A204.1 (cell line): ENCODE measurements at regions not wholly inside any gene's neighbourhood (a gene's known extent, or its start where the extent isn't known, plus 50 kb on each side); places are given as distances from the start of the nearest gene placed in this dataset.
A peak's percentile ranks its signal among the peaks of the same experiment; 100 is the strongest.
"Not testable (repeated sequence)": the region's sequence is repeated elsewhere in the genome, so short reads cannot be mapped to it uniquely, and the experiment has no call there.

Experiments
- FAIRE-seq: peaks from 2 replicates; lab custom pipeline; 2012; peaks lifted over from hg19 to GRCh38; lab: Jason Lieb, UNC

DNA sequence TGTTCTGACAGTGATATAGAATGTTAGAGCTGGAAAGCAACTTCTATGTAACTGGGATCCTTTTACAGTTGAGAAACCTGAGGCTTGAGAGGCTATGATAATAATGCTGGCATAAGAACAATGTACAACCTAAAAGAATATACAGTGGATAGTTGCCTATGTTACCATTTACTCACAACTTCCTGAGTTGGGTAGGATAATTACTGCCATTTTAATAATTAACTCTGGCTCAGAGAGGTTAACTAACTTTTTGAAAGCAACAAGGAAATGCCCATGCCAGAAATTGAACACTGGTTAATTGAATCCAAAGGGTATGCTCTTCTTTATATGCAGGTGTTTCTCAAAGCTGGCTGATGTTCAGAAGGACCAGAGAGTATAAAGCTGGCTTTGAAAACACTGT lies 530.7 kb upstream of the MAP3K7 start:
- no peak for FAIRE-seq

DNA sequence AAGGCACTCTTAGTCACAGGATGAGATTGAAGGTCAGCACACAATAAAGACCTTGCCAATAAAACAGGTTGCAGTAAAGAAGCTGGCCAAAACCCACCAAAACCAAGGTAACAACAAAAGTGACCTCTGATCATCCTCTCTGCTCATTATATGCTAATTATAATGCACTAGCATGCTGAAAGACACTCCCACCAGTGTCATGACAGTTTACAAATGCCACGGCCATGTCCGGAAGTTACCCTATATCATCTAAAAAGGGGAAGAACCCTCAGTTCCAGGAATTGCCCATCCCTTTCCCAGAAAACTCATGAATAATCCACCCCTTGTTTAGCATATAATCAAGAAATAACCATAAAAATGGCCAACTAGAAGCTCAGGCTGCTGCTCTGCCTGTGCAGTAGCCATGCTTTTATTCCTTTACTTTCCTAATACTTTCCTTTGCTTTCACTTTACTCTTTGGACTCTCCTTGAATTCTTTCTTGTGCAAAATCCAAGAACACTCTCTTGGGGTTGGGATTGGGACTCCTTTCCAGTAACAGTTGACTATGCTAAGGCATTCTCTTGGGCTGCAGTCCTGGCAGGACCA lies 527.3 kb upstream of the MAP3K7 start:
- FAIRE-seq: no peak

DNA sequence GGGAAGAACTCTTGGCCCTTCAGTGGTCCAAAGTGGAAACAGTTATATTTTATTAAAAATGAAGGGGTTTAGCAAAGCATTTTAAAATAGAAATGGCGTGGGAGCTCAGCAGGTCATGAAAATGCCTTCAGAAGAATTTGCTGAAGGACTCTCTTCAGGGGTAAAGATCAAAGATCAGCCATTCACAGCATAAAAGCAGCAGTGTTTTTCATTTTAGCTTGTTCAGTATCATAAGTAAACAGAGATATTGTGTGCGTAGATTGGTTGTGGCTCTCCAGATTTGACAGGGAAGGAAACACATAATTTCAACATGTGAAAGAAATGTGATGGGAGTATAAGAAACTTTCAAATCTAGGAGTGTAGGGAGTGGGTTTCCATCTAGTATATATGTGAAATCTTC lies 519.2 kb upstream of the MAP3K7 start:
- FAIRE-seq: no peak

DNA sequence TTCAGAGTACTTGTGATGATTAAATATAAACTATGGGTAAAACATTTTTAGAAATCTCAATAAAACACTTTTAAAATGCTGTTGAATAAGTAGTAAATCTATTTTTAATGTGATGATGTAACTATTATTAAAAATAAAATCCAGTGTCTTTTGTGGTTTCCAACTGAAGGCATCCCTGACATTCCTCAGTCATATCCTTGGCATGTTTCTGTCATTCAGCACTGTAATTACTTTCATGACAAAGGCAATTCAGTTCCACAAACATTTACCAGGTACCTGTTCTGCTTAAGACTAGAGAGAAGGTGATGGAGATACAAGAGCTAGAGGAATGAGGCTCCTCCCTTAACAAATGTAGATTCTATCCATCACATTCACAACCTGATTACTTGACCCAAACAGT lies 518.7 kb upstream of the MAP3K7 start:
- no peak for FAIRE-seq

DNA sequence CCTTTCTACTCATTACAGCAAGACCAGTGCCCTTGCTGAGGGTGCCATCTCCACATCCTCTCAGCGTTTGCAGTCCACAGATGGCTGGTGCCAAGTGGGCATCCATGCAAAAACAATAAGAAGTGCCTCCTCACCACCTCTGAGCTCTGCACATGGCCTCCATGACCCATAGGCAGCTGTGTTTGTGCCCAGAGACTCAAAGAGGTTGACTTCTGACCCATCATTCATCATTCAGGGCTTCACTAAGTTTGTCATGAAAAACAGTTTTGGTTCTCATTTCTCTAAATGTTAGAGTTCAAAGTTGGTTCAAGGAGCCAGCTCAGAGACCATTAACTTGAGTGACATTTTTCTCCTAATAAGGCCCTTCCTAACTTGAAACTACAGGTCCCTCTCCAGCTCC lies 512.6 kb upstream of the MAP3K7 start:
- no peak for FAIRE-seq

DNA sequence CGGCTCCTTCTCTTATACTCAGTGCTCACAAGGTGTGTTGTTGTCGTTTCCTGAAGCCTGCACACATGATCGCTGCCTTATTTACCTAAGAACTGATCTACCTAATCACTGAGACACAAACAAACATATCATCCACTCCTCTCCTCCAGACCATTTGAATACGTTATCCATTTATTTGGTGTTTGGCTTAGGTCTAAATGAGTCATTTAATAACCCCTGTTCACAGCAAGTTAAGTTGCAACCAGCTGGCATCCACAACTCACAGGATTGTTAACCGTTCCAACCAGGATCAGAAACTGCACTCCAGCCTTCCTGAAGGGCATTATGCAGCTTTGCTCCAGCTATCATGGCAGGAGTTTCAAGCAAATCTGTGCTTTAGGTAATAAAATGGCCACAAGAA lies 511.1 kb upstream of the MAP3K7 start:
- no peak for FAIRE-seq

DNA sequence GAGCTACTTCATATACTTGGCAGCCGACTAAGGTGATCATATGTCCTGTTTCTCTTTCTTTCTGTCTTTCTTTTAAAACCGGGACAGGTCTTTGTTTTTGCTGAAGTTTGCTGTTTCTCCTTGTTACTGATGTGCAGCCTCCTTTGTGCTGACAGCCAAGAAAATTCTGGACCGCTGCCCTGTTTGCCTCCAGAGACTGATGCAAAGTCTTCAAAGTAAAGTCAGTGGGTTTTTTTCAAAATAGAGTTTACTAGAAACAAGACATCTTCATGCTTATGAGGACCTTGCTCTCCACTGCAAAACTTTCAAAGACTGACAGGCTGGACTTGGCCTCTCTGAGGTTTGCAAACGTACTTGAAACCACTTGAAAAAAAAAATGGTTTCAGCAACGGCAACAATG lies 510.5 kb upstream of the MAP3K7 start:
- no peak for FAIRE-seq

DNA sequence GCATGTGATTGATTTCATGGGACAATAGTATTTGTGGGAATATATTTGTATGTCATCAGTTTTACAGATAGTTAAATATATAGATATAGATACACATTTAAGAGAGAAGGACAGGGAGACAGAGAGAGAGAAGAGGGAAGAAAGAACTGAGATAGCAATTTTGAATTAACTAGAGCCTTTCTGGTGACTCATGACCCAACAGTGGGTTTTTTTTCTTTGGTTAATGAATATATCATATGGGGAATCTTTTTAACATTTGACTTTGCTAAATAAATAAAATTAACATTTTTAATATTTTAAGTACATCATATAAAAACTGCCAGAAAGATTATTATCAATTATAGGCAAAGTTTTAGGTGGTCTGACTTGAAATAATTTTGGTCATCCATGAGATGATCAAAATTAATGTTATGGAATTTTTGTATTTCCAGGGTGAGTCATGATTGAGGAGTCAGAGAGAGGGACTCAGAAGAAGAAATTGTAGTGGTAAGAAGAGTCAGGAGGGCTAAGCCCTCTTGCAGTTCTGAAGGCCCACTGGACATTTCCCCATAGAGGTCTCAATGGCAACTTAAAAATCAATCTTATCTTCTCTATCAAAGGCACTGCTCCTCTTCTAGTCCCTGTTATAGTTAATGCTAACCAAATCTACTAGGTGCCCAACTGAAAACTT lies 508.1 kb upstream of the MAP3K7 start:
- FAIRE-seq: no peak

DNA sequence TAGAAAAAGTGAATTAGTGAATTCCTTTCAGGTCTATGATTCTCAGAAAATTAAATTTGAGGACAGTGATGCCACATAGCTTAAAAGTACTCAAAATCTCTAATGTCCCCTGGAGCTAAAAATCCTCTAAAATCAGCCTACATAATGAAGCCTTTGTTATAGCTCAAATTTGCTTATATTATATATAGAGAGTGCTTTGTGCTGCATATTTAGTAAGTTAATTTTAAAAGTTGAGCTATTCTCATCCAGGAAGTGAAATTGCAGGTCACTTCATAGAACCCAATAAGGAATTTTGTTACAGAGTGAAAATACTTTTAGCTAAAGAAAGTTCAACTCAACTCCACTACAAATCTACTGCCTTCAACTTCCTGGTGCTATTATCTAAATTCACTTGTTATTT lies 507.5 kb upstream of the MAP3K7 start:
- no peak for FAIRE-seq

DNA sequence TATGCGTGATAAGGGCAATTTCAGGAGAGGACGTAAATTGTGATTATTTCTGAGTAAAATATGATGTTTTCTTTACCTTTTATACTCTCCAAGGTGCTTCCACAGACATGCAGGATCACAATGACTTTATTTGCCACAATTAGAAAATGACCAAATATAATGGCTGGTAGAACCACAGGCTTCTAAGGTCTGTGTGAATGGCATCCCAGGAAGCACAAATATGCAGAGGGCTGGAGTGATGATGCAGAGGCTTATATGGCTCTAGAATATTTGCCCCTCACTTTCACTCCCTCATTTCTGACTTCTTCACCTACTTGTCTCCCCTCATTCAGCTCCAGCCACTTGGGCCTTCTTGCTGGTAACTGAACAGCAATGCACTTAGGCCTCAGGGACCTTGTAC lies 502.1 kb upstream of the MAP3K7 start:
- no peak for FAIRE-seq

DNA sequence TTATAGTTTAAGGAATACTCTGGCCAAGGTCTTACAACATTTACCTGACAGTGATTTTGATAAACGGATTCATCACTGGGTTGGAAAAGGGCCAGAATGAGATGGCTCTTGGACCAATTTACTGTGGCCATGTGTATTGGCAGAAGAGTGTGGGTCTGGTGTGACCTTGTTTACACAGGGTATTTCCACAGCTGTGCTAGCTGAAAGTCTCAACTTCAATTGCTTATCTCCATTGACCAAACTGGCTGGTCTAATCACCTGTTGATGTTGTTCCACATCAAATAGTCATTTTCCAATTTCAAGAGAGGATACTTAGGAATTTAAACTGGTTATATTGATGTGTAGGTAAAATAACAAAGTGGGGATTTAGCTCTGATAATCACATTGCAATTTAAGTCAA lies 501.6 kb upstream of the MAP3K7 start:
- no peak for FAIRE-seq

DNA sequence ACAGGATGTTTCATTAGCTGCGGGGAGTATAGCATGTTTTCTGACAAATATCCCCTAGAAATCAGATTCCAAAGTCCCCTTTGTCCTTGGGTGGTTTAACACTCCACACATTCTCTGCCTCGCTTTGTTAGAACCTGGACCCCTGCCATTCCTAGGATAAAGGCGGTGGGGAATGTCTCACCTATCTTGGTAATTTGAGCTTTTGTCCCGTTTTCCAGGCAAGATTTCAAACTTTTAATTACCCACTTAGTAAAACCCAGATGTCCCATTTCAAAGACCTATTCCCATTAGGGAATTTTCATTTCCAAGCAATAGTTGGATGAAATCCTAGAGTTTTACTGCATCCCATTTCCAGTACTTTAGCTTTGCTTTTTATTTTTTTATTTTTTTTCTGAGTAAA lies 501.0 kb upstream of the MAP3K7 start:
- FAIRE-seq: no peak

DNA sequence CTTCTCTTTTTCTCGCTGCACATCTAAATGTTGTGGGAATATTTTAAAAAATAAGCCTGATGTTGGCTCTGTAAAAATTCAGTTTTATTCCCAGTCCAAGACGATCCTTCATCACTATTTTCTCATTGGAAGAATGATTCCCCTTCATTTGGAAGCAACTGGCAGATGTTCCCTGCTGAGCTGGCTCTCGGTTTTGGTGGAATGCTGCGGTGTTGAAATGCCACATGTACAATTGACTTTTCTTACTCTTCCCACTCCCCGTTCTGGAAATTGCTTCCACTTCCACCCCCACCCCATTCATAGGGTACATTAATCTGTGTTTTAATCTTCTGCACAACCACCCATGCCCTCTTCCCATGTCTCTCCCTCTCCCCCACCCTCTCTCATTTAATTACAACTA lies 496.3 kb upstream of the MAP3K7 start:
- FAIRE-seq: no peak

DNA sequence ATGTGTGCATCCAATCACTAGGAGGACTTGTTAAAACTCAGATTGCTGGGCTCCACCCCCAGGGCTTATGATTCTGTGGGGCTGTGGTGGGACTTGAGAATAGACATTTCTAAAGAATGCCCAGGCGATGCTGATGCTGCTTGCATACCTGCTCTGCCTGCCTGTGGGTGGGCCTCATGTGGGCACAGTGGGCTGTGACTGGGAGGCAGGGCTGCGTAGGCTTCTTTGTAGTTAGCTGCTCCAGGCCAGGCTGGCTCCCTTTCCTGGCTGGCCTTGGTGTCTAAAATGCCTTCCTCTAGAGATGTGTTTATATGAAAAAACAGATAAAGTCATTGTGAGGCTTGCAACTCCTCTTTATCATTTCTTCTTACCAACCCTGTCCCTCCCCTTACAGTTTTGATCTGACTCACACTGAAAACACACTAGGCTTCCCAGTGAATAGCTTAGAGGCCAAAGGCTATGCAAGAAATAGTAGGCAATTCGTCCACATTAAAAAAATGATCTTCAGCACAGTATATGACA lies 495.5 kb upstream of the MAP3K7 start:
- FAIRE-seq: no peak

DNA sequence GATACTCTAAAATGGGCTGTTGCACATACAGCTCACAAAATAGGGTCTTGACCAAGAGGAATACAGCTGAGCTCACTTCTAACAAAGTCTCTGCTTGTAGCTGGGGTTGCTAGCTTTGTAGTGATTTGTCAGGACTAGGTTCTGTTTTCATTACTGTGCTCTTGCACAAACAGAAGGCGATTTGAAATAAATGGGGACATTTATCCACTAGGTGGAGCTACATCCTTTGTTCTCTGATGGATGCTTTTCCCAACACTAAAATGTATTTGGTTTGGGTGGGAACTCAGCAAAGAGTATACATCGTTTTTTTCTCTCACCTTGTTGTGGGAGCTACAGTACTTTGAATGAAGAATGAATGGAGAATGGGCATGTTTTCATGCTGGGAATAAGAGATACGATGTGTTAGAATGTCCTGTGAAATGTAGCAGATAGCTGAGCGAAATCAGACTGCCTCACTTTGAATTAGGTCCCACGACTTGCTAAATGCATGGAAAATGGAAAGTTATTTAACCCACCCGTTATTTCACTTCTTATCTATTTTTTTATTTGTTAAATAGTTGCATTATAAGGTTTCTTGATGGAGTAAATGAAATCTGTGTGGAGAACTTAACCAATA lies 494.7 kb upstream of the MAP3K7 start:
- peak; percentile 87 for FAIRE-seq

DNA sequence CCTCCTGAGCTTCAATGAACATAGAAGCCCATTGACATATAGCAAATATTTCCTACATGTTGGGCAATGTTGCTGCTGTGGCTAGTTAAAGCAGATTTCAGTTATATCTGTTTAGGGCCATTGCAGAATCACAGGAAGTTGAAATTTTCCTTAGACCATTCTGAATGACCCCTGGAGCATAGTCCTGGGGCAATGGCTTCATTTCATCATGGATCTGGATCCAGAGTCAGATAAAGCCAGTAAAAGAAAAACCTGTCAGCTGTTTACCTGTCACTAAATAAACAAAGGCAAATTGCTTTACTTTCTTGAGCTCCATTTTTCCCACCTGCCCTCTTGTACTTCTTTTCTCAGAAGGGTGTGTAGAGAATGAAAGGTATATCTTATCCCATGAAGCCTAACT lies 494.0 kb upstream of the MAP3K7 start:
- no peak for FAIRE-seq

DNA sequence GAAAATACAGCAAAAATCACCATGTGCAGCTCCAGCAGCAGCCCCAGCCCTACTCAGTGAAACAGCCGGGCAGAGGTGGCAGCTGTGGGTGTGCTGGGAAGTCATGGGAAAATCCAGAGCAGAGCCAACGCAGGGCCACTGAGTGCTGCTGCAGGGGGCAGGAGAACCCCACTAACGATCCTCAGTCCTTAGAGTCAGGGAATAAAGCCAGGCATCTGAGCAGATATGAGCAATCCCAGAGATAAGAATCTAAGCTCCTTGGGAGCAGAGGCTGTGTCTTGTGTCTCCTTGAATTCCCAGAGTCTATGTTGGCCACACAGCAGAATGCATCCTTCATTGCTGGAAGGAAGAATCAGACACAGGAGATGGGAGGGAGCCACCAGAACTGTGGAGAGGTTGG lies 493.1 kb upstream of the MAP3K7 start:
- FAIRE-seq: no peak

DNA sequence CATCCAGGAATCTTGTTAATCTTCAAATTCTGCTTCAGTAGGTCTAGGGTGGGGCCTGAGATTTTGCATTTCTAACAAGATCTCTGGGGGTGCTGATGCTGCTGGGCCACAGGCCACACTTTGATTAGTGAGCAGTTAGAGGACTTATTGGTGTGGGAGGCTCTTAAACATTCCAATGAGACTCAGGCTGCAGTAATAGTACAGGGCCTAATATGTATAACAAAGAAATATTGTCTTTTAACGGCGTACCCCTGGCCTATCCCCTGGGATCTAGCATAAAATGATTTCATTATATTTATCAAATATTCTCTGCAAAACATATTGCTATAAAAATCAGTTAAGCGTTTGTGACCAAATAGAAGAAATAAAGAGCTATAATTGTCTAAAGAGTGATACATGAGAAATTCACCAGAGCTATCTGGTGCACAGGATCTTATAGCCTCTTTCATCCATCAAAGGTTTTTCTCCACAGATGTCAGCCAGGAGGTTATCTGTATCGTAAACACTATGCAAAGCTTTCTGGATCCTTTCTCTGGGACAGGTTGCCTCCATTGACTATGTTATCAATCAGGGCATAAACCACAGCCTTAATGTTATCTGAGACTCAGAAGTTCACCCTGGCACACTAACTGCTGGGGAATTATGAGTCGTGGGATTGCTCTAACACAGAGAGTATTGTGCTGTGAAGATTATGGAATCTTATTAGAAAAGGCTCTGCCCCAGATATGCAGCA lies 488.5 kb upstream of the MAP3K7 start:
- no peak for FAIRE-seq

DNA sequence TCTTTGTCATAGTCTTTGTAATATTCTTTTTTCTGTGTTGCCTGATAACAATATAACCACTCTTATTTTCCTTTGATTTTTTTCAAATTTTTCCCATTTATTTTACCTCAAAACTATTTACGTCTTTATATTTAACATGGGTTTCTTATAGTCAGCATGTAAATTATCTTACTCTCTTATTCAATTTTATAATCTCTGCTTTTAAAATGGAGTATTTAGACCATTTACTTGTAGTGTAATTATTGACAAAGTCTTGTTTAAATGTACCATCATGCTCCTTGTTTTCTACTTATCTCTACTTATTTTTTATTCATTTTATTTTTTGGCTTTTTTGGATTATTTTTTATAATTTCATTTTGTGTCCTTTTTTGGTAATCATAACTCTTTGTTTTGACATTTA lies 476.5 kb upstream of the MAP3K7 start:
- FAIRE-seq: peak; percentile 51

DNA sequence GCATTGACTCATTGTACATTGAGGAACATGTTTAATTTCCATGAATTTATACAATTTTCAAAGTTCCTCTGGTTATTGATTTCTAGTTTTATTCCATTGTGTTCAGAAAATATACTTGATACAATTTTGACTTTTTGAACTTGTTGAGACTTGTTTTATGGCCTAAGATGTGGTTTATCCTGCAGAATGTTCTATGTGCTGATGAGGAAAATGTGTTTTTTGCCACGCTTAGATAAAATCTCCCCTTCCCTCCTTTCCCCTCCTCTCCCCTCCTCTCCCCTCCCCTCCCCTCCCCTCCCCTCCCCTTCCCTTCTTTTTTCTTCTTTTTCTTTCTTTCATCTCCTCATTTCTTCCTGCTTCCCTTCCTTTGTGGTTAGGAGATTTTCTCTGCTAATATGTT lies 470.8 kb upstream of the MAP3K7 start:
- no peak for FAIRE-seq

DNA sequence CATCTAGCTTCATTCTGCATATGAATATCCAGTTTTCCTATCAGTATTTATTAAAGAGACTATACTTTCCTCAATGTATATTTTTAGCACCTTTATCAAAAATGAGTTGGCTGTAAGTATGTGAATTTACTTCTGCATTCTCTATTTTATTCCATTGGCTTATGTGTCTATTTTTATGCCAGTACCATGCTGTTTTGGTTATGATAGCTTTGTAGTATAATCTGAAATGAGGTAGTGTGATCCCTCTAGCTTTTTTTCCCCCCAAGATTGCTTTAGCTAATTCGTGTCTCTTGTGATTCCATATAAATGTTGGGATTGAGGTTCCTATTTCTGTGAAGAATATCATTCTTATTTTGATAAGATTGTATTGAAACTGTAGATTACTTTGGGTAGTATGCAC lies 469.1 kb upstream of the MAP3K7 start:
- FAIRE-seq: no peak

DNA sequence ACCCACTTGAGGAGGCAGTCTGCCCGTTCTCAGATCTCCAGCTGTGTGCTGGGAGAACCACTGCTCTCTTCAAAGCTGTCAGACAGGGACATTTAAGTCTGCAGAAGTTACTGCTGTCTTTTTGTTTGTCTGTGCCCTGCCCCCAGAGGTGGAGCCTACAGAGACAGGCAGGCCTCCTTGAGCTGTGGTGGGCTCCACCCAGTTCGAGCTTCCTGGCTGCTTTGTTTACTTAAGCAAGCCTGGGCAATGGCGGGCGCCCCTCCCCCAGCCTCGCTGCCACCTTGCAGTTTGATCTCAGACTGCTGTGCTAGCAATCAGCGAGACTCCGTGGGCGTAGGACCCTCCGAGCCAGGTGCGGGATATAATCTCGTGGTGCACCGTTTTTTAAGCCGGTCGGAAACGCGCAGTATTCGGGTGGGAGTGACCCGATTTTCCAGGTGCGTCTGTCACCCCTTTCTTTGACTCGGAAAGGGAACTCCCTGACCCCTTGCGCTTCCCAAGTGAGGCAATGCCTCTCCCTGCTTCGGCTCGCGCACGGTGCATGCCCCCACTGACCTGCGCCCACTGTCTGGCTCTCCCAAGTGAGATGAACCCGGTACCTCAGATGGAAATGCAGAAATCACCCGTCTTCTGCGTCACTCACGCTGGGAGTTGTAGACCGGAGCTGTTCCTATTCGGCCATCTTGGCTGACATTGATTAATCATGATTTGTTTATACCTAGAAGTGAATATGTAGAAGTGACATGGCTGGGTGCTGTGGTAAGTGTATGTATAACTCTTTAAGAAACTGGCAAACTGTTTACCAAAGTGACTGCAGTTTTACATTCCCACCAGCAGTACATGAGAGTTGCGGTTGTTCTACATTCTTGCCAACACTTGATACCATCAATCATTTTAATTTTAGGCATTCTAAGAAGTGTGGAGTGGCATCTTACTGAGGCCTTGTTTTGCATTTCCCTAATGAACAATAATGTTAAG lies 465.9 kb upstream of the MAP3K7 start:
- not testable (repeated sequence) for FAIRE-seq
